Bronchial epithelial cell (primary cell): ENCODE measurements at regions not wholly inside any gene's neighbourhood (a gene's known extent, or its start where the extent isn't known, plus 50 kb on each side); places are given as distances from the start of the nearest gene placed in this dataset.
A peak's percentile ranks its signal among the peaks of the same experiment; 100 is the strongest.

Experiments
- DNase-seq: peaks from one replicate; pipeline ENCODE4 v3.0.0-alpha.2; 2010; ENCODE audit warnings: low read depth
- FAIRE-seq: peaks from 2 replicates; lab custom pipeline; 2011; peaks lifted over from hg19 to GRCh38; lab: Jason Lieb, UNC
- H3K27me3 ChIP-seq: 2 replicates; pipeline ENCODE4 v1.5.1; 2011; ENCODE audit warnings: low read length; ENCODE audit not compliant: control insufficient read depth, insufficient read depth
- H3K36me3 ChIP-seq: 2 replicates; pipeline ENCODE4 v1.5.1; 2011; ENCODE audit warnings: low read length; ENCODE audit not compliant: control insufficient read depth, insufficient read depth
- H3K4me3 ChIP-seq: 2 replicates; pipeline ENCODE4 v1.5.1; 2011; ENCODE audit warnings: mild to moderate bottlenecking, low read depth, low read length, control low read depth
- CTCF ChIP-seq: IDR thresholded peaks from 2 replicates; pipeline ENCODE4 v1.5.1; 2011; ENCODE audit warnings: mild to moderate bottlenecking, moderate library complexity, low read length, control low read depth, inconsistent platforms; ENCODE audit not compliant: insufficient read depth, severe bottlenecking

GRCh38 chr10:121351540-121351939 is 246.7 kb downstream of the FGFR2 start:
- FAIRE-seq = no peak
- no peak for TF ChIP-seq CTCF

GRCh38 chr10:121352231-121352855 is 245.9 kb downstream of the FGFR2 start:
- no peak for FAIRE-seq
- Histone ChIP-seq H3K27me3 (no peaks in the 10 kb centered on the region), H3K4me3 (no peak overlapping the region), H3K36me3 (no peaks in the 10 kb centered on the region)
- no peak for TF ChIP-seq CTCF
- DNase-seq = no peak

More at GRCh38 chr10:121351540-121351939, 246.7 kb downstream of the FGFR2 start:
- H3K36me3 ChIP-seq = no peaks in the 10 kb centered on the region
- no peak overlapping the region for H3K4me3 ChIP-seq
- DNase-seq = no peak
- H3K27me3 ChIP-seq = no peaks in the 10 kb centered on the region

- Histone ChIP-seq H3K36me3 (no peaks in the 10 kb centered on the region), H3K27me3 (no peaks in the 10 kb centered on the region), H3K4me3 (no peak overlapping the region)
- FAIRE-seq = no peak
- no peak for DNase-seq
- TF ChIP-seq CTCF = no peak
Measured at GRCh38 chr10:121355161-121355560, 243.1 kb downstream of the FGFR2 start.

- no peaks in the 10 kb centered on the region for H3K27me3 ChIP-seq
- no peak overlapping the region for H3K4me3 ChIP-seq
- FAIRE-seq (no peak), DNase-seq (no peak)
- no peaks in the 10 kb centered on the region for H3K36me3 ChIP-seq
- TF ChIP-seq CTCF = no peak
Measured at GRCh38 chr10:121356183-121356582, 242.1 kb downstream of the FGFR2 start.

GRCh38 chr10:121357401-121357800 is 240.8 kb downstream of the FGFR2 start:
- H3K36me3 ChIP-seq = no peaks in the 10 kb centered on the region
- no peak for TF ChIP-seq CTCF
- no peaks in the 10 kb centered on the region for H3K27me3 ChIP-seq
- DNase-seq (no peak), FAIRE-seq (no peak)
- H3K4me3 ChIP-seq = no peak overlapping the region

- TF ChIP-seq CTCF = no peak
- Histone ChIP-seq H3K36me3 (no peaks in the 10 kb centered on the region), H3K4me3 (no peak overlapping the region), H3K27me3 (no peaks in the 10 kb centered on the region)
- no peak for FAIRE-seq
- peak; percentile 25 for DNase-seq
Measured at GRCh38 chr10:121362026-121362425, 236.2 kb downstream of the FGFR2 start.
